Duodenal mucosa (tissue), 2 donors: ENCODE measurements at regions not wholly inside any gene's neighbourhood (a gene's known extent, or its start where the extent isn't known, plus 50 kb on each side); places are given as distances from the start of the nearest gene placed in this dataset.
"Not testable (repeated sequence)": the region's sequence is repeated elsewhere in the genome, so short reads cannot be mapped to it uniquely, and the experiment has no call there.

ENCODE experiments used
- H3K27ac ChIP-seq: one replicate; pipeline ENCODE4 v1.7.0; 2013; ENCODE audit warnings: low read depth, low read length
- H3K27me3 ChIP-seq, 2 donors: one replicate each; pipeline ENCODE4 v1.7.0; 2013; ENCODE audit warnings: low read length in 2 of 2, control low read depth in 1 of 2; ENCODE audit not compliant: insufficient read depth in 2 of 2, control insufficient read depth in 1 of 2
- H3K36me3 ChIP-seq, 2 donors: one replicate each; pipeline ENCODE4 v1.7.0; 2013; ENCODE audit warnings: low read length in 2 of 2, control low read depth in 1 of 2; ENCODE audit not compliant: insufficient read depth in 2 of 2, control insufficient read depth in 1 of 2
- H3K4me1 ChIP-seq, 2 donors: one replicate each; pipeline ENCODE4 v1.7.0; 2013; ENCODE audit warnings: low read length in 2 of 2, control low read depth in 1 of 2; ENCODE audit not compliant: insufficient read depth in 2 of 2, control insufficient read depth in 1 of 2
- H3K4me3 ChIP-seq, 2 donors: one replicate each; pipeline ENCODE4 v1.7.0; 2013; ENCODE audit warnings: low read length in 2 of 2, low read depth in 1 of 2
- H3K9ac ChIP-seq, 2 donors: one replicate each; pipeline ENCODE4 v1.7.0; 2013; ENCODE audit warnings: low read length in 2 of 2, low read depth in 1 of 2
- H3K9me3 ChIP-seq, 2 donors: one replicate each; pipeline ENCODE4 v1.7.0; 2013; ENCODE audit warnings: low read length in 2 of 2, control low read depth in 1 of 2; ENCODE audit not compliant: control insufficient read depth in 1 of 2

- not testable (repeated sequence) for H3K9me3 ChIP-seq, H3K36me3 ChIP-seq, H3K4me1 ChIP-seq, H3K27me3 ChIP-seq
- peak overlapping the region; percentile 70 to 86 for H3K4me3 ChIP-seq
- peak overlapping the region; percentile 43 to 69 for H3K9ac ChIP-seq
- peak overlapping the region; percentile 83 for H3K27ac ChIP-seq
Measured at GRCh38 chr17:30731210-30732132, 93.0 kb downstream of the CRLF3 start.

GRCh38 chr17:30730837-30731209 lies 93.7 kb downstream of the CRLF3 start:
- not testable (repeated sequence) for H3K9ac ChIP-seq, H3K9me3 ChIP-seq, H3K27me3 ChIP-seq, H3K27ac ChIP-seq, H3K36me3 ChIP-seq, H3K4me1 ChIP-seq
- H3K4me3 ChIP-seq: peak overlapping the region in 1 of 2 donors; percentile 63

DNA sequence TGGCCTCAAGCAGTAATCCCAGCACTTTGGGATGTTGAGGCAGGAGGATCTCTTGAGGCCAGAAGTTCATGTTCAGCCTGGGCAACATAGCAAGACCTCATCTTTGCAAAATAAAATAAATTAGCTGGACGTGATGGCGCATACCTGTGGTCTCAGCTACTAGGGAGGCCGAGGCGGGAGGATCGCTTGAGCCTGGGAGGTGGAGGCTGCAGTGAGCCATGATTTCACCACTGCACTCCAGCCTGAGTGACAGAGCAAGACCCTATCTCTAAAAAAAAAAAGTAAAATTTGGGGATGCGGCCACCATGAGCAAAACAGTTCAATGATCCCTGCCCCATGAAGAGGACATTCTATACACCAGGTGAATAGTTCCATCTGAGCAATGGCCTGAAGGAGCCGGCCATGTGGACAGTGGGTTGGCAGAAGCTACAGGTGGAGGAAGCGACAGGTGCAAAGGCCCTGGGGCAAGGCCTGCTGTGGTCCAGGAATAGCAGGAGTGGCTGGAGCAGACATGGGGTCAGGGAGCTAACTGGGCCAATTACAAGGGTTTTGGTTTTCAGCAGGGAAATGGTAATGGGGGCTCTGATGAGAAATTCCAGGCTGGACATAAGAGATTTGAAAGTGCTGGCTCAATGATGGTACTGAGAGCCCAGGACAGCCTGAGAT lies 94.2 kb downstream of the CRLF3 start:
- not testable (repeated sequence) for H3K9me3 ChIP-seq, H3K4me3 ChIP-seq, H3K27me3 ChIP-seq, H3K36me3 ChIP-seq, H3K27ac ChIP-seq, H3K9ac ChIP-seq, H3K4me1 ChIP-seq

GRCh38 chr17:30729471-30730170 lies 94.9 kb downstream of the CRLF3 start:
- not testable (repeated sequence) for H3K9ac ChIP-seq, H3K36me3 ChIP-seq, H3K27ac ChIP-seq, H3K27me3 ChIP-seq, H3K9me3 ChIP-seq, H3K4me3 ChIP-seq, H3K4me1 ChIP-seq

DNA sequence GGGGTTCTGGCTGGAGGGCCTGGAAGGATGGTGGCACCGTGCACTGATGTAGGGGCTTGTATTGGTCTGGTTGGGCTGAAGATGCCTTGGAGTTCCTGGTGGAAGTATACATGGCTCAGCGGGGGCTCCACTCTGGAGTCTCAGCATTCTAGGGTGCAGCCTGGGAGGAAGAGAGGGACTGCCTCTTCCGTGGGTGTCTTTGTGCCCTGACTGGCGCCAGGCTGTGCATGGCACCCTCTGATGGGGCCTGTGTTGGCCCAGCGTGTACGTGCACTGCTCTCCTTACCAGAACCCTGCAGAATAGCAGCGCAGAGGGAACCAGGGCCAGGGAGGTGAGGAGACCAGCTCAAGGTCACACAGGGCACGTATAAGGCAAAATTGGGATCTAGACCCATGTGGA lies 97.0 kb downstream of the CRLF3 start:
- not testable (repeated sequence) for H3K4me3 ChIP-seq, H3K27ac ChIP-seq, H3K4me1 ChIP-seq, H3K36me3 ChIP-seq, H3K9me3 ChIP-seq, H3K9ac ChIP-seq, H3K27me3 ChIP-seq

- not testable (repeated sequence) for H3K36me3 ChIP-seq, H3K4me1 ChIP-seq, H3K27me3 ChIP-seq, H3K9me3 ChIP-seq, H3K4me3 ChIP-seq, H3K27ac ChIP-seq, H3K9ac ChIP-seq
Measured at GRCh38 chr17:30726734-30727133, 97.8 kb downstream of the CRLF3 start.

DNA sequence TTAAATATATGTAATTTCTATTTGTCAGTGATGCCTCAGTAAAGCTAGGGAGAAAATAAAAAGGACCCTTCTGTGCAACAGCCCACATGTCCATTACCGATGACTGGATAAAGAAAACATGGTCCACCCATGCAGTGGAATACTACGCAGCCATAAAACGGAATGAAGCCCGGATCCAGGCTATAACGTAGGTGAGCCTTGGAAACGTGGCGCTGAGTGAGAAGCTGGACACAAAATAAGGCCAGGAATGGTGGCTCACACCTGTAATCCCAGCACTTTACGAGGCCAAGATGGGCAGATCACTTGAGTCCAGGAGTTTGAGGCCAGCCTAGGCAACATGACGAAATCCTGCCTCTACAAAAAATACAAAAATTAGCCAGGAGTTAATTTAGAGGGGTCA lies 98.2 kb downstream of the CRLF3 start:
- not testable (repeated sequence) for H3K4me3 ChIP-seq, H3K27ac ChIP-seq, H3K27me3 ChIP-seq, H3K36me3 ChIP-seq, H3K4me1 ChIP-seq, H3K9me3 ChIP-seq, H3K9ac ChIP-seq

- not testable (repeated sequence) for H3K27me3 ChIP-seq, H3K27ac ChIP-seq, H3K36me3 ChIP-seq, H3K4me1 ChIP-seq, H3K9ac ChIP-seq, H3K9me3 ChIP-seq, H3K4me3 ChIP-seq
Measured at GRCh38 chr17:30724034-30724650, 100.3 kb downstream of the CRLF3 start.

GRCh38 chr17:30722114-30722780 lies 102.2 kb downstream of the CRLF3 start:
- H3K27ac ChIP-seq, H3K9me3 ChIP-seq, H3K36me3 ChIP-seq, H3K9ac ChIP-seq, H3K27me3 ChIP-seq, H3K4me1 ChIP-seq, H3K4me3 ChIP-seq: not testable (repeated sequence)

DNA sequence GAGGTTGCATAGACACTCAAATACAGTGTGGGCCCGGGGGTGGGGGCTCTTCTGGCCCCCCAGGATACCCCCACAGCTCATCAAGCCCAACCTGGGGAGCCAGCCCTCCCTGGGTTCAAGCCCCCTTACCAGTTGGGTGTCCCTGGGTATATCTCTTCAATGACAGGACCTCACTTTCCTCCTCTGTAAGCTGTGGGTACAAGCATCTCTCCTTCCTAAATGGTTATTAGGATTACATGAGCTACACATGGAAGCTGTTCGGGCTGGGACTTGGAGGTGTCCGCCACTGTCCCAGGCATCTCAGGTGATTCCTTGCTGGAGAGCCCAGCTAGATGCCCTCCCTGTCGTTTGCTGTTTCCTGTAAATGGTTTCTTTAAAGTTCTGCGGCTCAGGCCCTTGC lies 103.5 kb downstream of the CRLF3 start:
- not testable (repeated sequence) for H3K9me3 ChIP-seq, H3K27ac ChIP-seq, H3K4me3 ChIP-seq, H3K9ac ChIP-seq, H3K4me1 ChIP-seq, H3K36me3 ChIP-seq, H3K27me3 ChIP-seq
